HG03025 (cell line): ENCODE measurements at regions not wholly inside any gene's neighbourhood (a gene's known extent, or its start where the extent isn't known, plus 50 kb on each side); places are given as distances from the start of the nearest gene placed in this dataset.
"Not testable (repeated sequence)": the region's sequence is repeated elsewhere in the genome, so short reads cannot be mapped to it uniquely, and the experiment has no call there.

Experiments
- ATAC-seq: cut with Tn5 transposase; IDR thresholded peaks from one replicate; pipeline ENCODE4 v1.9.1; 2021; ENCODE audit warnings: mild to moderate bottlenecking, moderate library complexity; ENCODE audit not compliant: unreplicated experiment, low FRiP score

GRCh38 chr5:12679731-12680130 lies 775.5 kb upstream of the CTNND2 start:
- no peak for ATAC-seq

GRCh38 chr5:12675959-12676358 lies 771.7 kb upstream of the CTNND2 start:
- no peak for ATAC-seq

- no peak for ATAC-seq
Observed at GRCh38 chr5:12672141-12672540, 767.9 kb upstream of the CTNND2 start.

- no peak for ATAC-seq
Observed at GRCh38 chr5:12669326-12669725, 765.1 kb upstream of the CTNND2 start.

GRCh38 chr5:12668564-12668963 lies 764.3 kb upstream of the CTNND2 start:
- ATAC-seq: no peak

GRCh38 chr5:12667818-12668217 lies 763.6 kb upstream of the CTNND2 start:
- ATAC-seq: not testable (repeated sequence)

- ATAC-seq: not testable (repeated sequence)
Observed at GRCh38 chr5:12665772-12666171, 761.5 kb upstream of the CTNND2 start.

- no peak for ATAC-seq
Observed at GRCh38 chr5:12662545-12663314, 758.5 kb upstream of the CTNND2 start.

- no peak for ATAC-seq
Observed at GRCh38 chr5:12661617-12662370, 757.5 kb upstream of the CTNND2 start.

GRCh38 chr5:12660279-12661107 lies 756.2 kb upstream of the CTNND2 start:
- ATAC-seq: not testable (repeated sequence)

GRCh38 chr5:12659686-12660085 lies 755.4 kb upstream of the CTNND2 start:
- ATAC-seq: no peak

- no peak for ATAC-seq
Observed at GRCh38 chr5:12658871-12659446, 754.7 kb upstream of the CTNND2 start.

GRCh38 chr5:12657914-12658474 lies 753.7 kb upstream of the CTNND2 start:
- ATAC-seq: not testable (repeated sequence)

GRCh38 chr5:12655675-12656074 lies 751.4 kb upstream of the CTNND2 start:
- ATAC-seq: no peak

GRCh38 chr5:12652201-12652600 lies 748.0 kb upstream of the CTNND2 start:
- ATAC-seq: no peak

- ATAC-seq: no peak
Observed at GRCh38 chr5:12648558-12648957, 744.3 kb upstream of the CTNND2 start.

- ATAC-seq: no peak
Observed at GRCh38 chr5:12647613-12648012, 743.4 kb upstream of the CTNND2 start.

GRCh38 chr5:12645582-12645981 lies 741.3 kb upstream of the CTNND2 start:
- no peak for ATAC-seq

- ATAC-seq: no peak
Observed at GRCh38 chr5:12636209-12636608, 732.0 kb upstream of the CTNND2 start.

GRCh38 chr5:12626556-12626955 lies 722.3 kb upstream of the CTNND2 start:
- no peak for ATAC-seq
